ENCODE measurements at regions not wholly inside any gene's neighbourhood (a gene's known extent, or its start where the extent isn't known, plus 50 kb on each side); places are given as distances from the start of the nearest gene placed in this dataset.
A peak's percentile ranks its signal among the peaks of the same experiment; 100 is the strongest.

DNA sequence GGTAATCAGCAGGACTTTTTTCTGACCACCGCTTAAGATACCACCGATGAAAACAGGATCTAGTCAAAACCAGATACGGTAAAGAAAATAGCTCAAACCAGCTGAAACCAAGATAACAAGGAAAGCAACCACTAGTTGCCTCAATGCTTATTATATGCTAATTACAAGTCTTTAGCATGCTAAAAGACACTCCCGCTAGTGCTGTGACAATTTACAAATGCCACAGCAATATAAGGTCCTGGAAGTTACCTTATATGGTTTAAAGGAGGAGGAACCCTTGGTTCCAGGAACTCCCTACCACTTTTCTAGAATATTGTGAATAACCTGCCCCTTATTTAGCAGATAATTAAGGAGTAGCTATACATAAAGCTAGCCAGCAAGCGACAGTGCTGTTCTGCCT, 976.4 kb upstream of the SEL1L start:
- intact Hi-C loops (cut with DNase I) = no loop called here
- no peak for DNase-seq
- H3K36me3 ChIP-seq = no peaks in the 10 kb centered on the region
- H3K4me3 ChIP-seq (replicated peaks in 1 of 3) = no peak overlapping the region
- peaks cover 5 to 13% of the 10 kb centered on the region in 2 donors for H3K4me1 ChIP-seq
- no peaks in the 10 kb centered on the region for H3K27me3 ChIP-seq
- no peaks in the 10 kb centered on the region for H3K9me3 ChIP-seq
- peak overlapping the region in 1 of 3 donors; percentile 20 for H3K27ac ChIP-seq
- TF ChIP-seq POLR2A (IDR thresholded peaks at IDR 0.05) = no peak
- TF ChIP-seq, protein P1, sequence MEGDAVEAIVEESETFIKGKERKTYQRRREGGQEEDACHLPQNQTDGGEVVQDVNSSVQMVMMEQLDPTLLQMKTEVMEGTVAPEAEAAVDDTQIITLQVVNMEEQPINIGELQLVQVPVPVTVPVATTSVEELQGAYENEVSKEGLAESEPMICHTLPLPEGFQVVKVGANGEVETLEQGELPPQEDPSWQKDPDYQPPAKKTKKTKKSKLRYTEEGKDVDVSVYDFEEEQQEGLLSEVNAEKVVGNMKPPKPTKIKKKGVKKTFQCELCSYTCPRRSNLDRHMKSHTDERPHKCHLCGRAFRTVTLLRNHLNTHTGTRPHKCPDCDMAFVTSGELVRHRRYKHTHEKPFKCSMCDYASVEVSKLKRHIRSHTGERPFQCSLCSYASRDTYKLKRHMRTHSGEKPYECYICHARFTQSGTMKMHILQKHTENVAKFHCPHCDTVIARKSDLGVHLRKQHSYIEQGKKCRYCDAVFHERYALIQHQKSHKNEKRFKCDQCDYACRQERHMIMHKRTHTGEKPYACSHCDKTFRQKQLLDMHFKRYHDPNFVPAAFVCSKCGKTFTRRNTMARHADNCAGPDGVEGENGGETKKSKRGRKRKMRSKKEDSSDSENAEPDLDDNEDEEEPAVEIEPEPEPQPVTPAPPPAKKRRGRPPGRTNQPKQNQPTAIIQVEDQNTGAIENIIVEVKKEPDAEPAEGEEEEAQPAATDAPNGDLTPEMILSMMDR (IDR thresholded peaks at IDR 0.05) = no peak
- WGBS, 2 donors = 96% methylated on average over 5 of the region's 5 CpGs

DNA sequence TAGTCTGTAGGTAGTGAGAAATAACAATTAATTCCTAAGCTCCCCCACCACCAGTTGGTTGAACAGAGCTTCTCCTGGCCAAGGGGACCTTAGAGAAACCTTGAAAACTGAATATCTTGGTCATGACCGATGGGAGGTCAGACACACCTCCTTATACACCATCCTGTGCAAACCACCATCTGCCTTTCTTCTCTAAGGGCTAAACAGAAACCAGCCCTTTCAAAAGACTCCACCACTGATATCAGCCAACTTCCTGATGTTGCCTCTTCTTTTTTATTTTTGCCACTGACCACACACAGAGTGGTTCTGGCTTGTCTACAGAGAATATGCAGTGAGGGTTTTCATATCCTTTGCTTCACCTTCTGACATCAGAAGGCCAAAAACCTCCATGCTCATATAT, 977.7 kb upstream of the SEL1L start:
- Histone ChIP-seq H3K4me3 (replicated peaks in 1 of 3) (no peak overlapping the region), H3K36me3 (no peaks in the 10 kb centered on the region)

DNA sequence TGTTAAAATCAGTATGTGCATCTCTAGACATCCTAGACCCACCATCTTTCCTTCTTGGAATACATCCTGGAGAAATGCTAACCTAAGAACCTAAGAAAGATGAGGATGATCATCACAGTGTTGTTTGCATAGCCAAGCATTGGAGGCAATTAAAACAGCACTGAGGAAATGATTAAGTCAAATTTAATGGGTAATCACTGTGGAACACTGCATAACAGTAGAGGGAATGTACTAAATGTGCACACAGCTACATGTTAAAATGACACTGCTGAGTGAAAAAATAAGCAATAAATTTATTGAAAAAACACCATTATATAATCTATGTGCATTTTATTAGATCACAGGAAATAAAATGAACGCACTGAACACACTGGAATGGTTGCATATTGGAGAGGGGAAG, 987.1 kb upstream of the SEL1L start:
- 80 to 86% methylated on average over 1 of the region's 1 CpG for WGBS, 2 donors
- no peak for TF ChIP-seq POLR2A (IDR thresholded peaks at IDR 0.05)
- TF ChIP-seq, protein P1 (IDR thresholded peaks at IDR 0.05) = no peak
- Histone ChIP-seq H3K4me1 (peaks cover 0 to 4% of the 10 kb centered on the region in 2 donors), H3K27me3 (no peaks in the 10 kb centered on the region), H3K9me3 (no peaks in the 10 kb centered on the region), H3K36me3 (no peaks in the 10 kb centered on the region), H3K27ac (no peak overlapping the region), H3K4me3 (replicated peaks in 1 of 3) (no peak overlapping the region)
- intact Hi-C loops (cut with DNase I) = no loop called here
- DNase-seq = no peak

More for the DNA sequence above, 977.7 kb upstream of the SEL1L start:
- no peak for TF ChIP-seq POLR2A (IDR thresholded peaks at IDR 0.05)
- TF ChIP-seq, protein P1 (IDR thresholded peaks at IDR 0.05) = no peak
- Histone ChIP-seq H3K9me3 (no peaks in the 10 kb centered on the region), H3K4me1 (peaks cover 5 to 16% of the 10 kb centered on the region in 2 donors), H3K27ac (no peak overlapping the region), H3K27me3 (no peaks in the 10 kb centered on the region)
- 80 to 86% methylated on average over 1 of the region's 1 CpG for WGBS, 2 donors
- intact Hi-C loops (cut with DNase I) = no loop called here
- no peak for DNase-seq

DNA sequence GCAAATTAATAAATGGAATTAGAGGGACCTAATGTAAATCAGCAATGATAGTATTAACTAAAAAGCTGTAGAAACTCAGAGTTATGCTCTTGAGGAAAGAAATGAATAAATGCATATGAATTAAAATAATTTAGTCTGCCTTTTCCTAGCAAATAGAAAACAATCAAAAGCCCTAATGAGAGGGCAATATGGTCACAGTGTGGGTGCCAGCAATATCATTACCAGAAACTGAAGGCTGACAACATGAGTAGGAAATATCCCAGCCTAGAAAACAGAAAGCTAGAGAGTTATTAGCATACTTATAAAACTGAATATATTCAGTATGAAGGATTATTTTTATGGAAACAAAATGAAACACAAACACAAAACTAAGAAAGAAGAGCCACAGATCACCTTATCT, 987.5 kb upstream of the SEL1L start:
- no peak for DNase-seq
- H3K27ac ChIP-seq = no peak overlapping the region
- TF ChIP-seq, protein P1 (IDR thresholded peaks at IDR 0.05) = no peak
- TF ChIP-seq POLR2A (IDR thresholded peaks at IDR 0.05) = no peak

DNA sequence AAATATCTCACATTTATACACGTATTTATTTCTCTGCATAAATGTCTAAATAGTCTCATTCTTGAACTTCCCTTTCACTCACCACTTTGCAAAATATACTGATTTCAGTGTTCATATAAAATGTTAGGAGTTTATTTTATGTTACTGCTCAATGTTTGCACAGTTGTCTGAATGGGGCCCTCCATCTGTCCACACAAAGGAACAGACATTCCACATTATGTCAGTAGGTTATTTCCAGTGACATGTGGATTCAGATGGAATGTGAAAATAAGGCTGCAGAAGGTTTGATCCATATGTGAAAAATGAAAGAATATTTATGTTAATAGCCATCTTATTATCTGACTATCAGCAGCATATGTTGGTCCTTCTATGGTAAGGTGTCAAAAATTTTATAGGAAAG, 994.4 kb upstream of the SEL1L start:
- TF ChIP-seq, protein P1 (IDR thresholded peaks at IDR 0.05) = no peak
- TF ChIP-seq POLR2A (IDR thresholded peaks at IDR 0.05) = no peak
- intact Hi-C loops (cut with DNase I) = no loop called here
- Histone ChIP-seq H3K36me3 (no peaks in the 10 kb centered on the region), H3K4me3 (replicated peaks in 1 of 3) (no peak overlapping the region), H3K27ac (no peak overlapping the region), H3K4me1 (no peaks in the 10 kb centered on the region), H3K9me3 (no peaks in the 10 kb centered on the region), H3K27me3 (no peaks in the 10 kb centered on the region)
- WGBS, 2 donors = 72 to 81% methylated on average over 1 of the region's 1 CpG
- no peak for DNase-seq

More for the DNA sequence above, 987.5 kb upstream of the SEL1L start:
- intact Hi-C loops (cut with DNase I) = no loop called here
- H3K4me3 ChIP-seq (replicated peaks in 1 of 3) = no peak overlapping the region
- H3K27me3 ChIP-seq = no peaks in the 10 kb centered on the region
- no peaks in the 10 kb centered on the region for H3K9me3 ChIP-seq
- no peaks in the 10 kb centered on the region for H3K36me3 ChIP-seq
- peaks cover 0 to 4% of the 10 kb centered on the region in 2 donors for H3K4me1 ChIP-seq
